GM06990 (cell line): ENCODE measurements at regions not wholly inside any gene's neighbourhood (a gene's known extent, or its start where the extent isn't known, plus 50 kb on each side); places are given as distances from the start of the nearest gene placed in this dataset.

Experiments used
- DNase-seq: peaks from one replicate; pipeline ENCODE4 v3.0.0-alpha.2; 2011; ENCODE audit not compliant: insufficient read length; ENCODE audit errors: extremely low read depth
- H3K27me3 ChIP-seq: replicated peaks from 2 replicates; pipeline ENCODE4 v1.6.0; 2011; ENCODE audit warnings: low read length; ENCODE audit not compliant: control insufficient read depth, insufficient read depth
- H3K36me3 ChIP-seq: 2 replicates; pipeline ENCODE4 v1.5.1; 2011; ENCODE audit warnings: low read length; ENCODE audit not compliant: control insufficient read depth, insufficient read depth
- H3K4me3 ChIP-seq: replicated peaks from 2 replicates; pipeline ENCODE4 v1.5.1; 2011; ENCODE audit warnings: low read depth, mild to moderate bottlenecking, control low read depth, low read length
- CTCF ChIP-seq: IDR thresholded peaks from 2 replicates; pipeline ENCODE4 v1.5.1; 2011; ENCODE audit warnings: low read length, control low read depth, mild to moderate bottlenecking, inconsistent platforms; ENCODE audit not compliant: insufficient read depth, poor library complexity, severe bottlenecking

GRCh38 chr12:18153826-18154225 is 63.8 kb upstream of the RERGL start:
- no peak for DNase-seq

GRCh38 chr12:18151036-18151435 is 61.0 kb upstream of the RERGL start:
- H3K36me3 ChIP-seq, result no peaks in the 10 kb centered on the region
- H3K4me3 ChIP-seq, result no peak overlapping the region
- no peak for DNase-seq
- TF ChIP-seq CTCF, result no peak
- H3K27me3 ChIP-seq, result no peaks in the 10 kb centered on the region

More at GRCh38 chr12:18153826-18154225, 63.8 kb upstream of the RERGL start:
- no peaks in the 10 kb centered on the region for H3K27me3 ChIP-seq
- TF ChIP-seq CTCF, result no peak
- H3K4me3 ChIP-seq, result no peak overlapping the region
- H3K36me3 ChIP-seq, result no peaks in the 10 kb centered on the region

- Histone ChIP-seq H3K4me3 (no peak overlapping the region), H3K36me3 (no peaks in the 10 kb centered on the region), H3K27me3 (no peaks in the 10 kb centered on the region)
- DNase-seq, result no peak
- TF ChIP-seq CTCF, result no peak
Measured at GRCh38 chr12:18148961-18149360, 59.0 kb upstream of the RERGL start.

- no peaks in the 10 kb centered on the region for H3K27me3 ChIP-seq
- DNase-seq, result no peak
- TF ChIP-seq CTCF, result no peak
- H3K4me3 ChIP-seq, result no peak overlapping the region
- H3K36me3 ChIP-seq, result no peaks in the 10 kb centered on the region
Measured at GRCh38 chr12:18146363-18146762, 56.4 kb upstream of the RERGL start.

GRCh38 chr12:18145924-18146323 is 55.9 kb upstream of the RERGL start:
- H3K4me3 ChIP-seq, result no peak overlapping the region
- H3K27me3 ChIP-seq, result no peaks in the 10 kb centered on the region
- no peak for TF ChIP-seq CTCF
- no peaks in the 10 kb centered on the region for H3K36me3 ChIP-seq
- no peak for DNase-seq

- TF ChIP-seq CTCF, result no peak
- Histone ChIP-seq H3K36me3 (no peaks in the 10 kb centered on the region), H3K4me3 (no peak overlapping the region), H3K27me3 (no peaks in the 10 kb centered on the region)
- DNase-seq, result no peak
Measured at GRCh38 chr12:18141048-18141982, 51.3 kb upstream of the RERGL start.
